Ovary (tissue), 7 donors: ENCODE measurements at regions not wholly inside any gene's neighbourhood (a gene's known extent, or its start where the extent isn't known, plus 50 kb on each side); places are given as distances from the start of the nearest gene placed in this dataset.

ENCODE experiments used
- DNase-seq, 5 donors: peaks; one replicate each; pipeline ENCODE4 v3.0.0-alpha.2; 2019 to 2020
- H3K27ac ChIP-seq, 2 donors: fragments of 200-600 bp; one replicate each; pipeline versions ENCODE4 v1.5.1 to v1.8.0; 2019 to 2022
- H3K27me3 ChIP-seq: fragments of 200-600 bp; one replicate; pipeline ENCODE4 v1.8.0; 2022
- H3K36me3 ChIP-seq: fragments of 200-600 bp; sonication (generic); one replicate; pipeline ENCODE4 v1.5.1; 2019
- H3K4me1 ChIP-seq: one replicate; pipeline ENCODE4 v1.8.1; 2013; ENCODE audit warnings: mild to moderate bottlenecking, moderate library complexity; ENCODE audit not compliant: insufficient read depth
- H3K4me3 ChIP-seq: fragments of 200-600 bp; sonication (generic); one replicate; pipeline ENCODE4 v1.5.1; 2017
- H3K9me3 ChIP-seq, 2 donors: fragments of 200-600 bp in 1 of 2; sonication (generic) in 1 of 2; one replicate each; pipeline versions ENCODE4 v1.5.1 to v1.8.1; 2013 to 2019; ENCODE audit warnings: mild to moderate bottlenecking in 1 of 2, moderate library complexity in 1 of 2
- EP300 ChIP-seq: sonication (generic); formaldehyde crosslinking; IDR thresholded peaks from one replicate; pipeline ENCODE4 v1.6.1; 2017; ENCODE audit warnings: antibody characterized with exemption
- POLR2A ChIP-seq: fragments of 450-650 bp; IDR thresholded peaks from one replicate; pipeline ENCODE4 v1.6.1; 2017; ENCODE audit warnings: antibody characterized with exemption, mild to moderate bottlenecking, moderate library complexity
- WGBS, 3 donors: extraction: QIAGEN DNeasy Blood & Tissue Kit in 1 of 3; methylation state at CpG; one replicate each; pipeline versions ENCODE4 v1.1.5 to v1.1.7; 2013 to 2017; 5-methylcytosine and 5-hydroxymethylcytosine counted together
- intact Hi-C, 4 donors: fragments of 100-400 bp; cut with DNase I; formaldehyde crosslinking; loops; one replicate each; pipeline versions ENCODE4 v1.11.0 to v1.15.1; 2022 to 2023
- TF ChIP-seq, protein P1 (sequence below), 3 donors: fragments of 450-650 bp in 2 of 3; fragments of 200-600 bp in 1 of 3; IDR thresholded peaks; one replicate each; pipeline versions ENCODE4 v1.5.1 to v1.8.0; 2016 to 2022; ENCODE audit warnings: antibody characterized with exemption in 3 of 3, mild to moderate bottlenecking in 1 of 3
- donor health status: DM: no; HTN: no; CAD: no; lungs with moderate emphysema.
- donor health status: DM: no; HTN: no; CAD: no.
- donor health status: Bipolar disorder and iron deficiency.
- donor health status: DM: no; HTN: no; CAD: no.
- donor health status: DM: yes; HTN: yes; CAD: no.

DNA sequence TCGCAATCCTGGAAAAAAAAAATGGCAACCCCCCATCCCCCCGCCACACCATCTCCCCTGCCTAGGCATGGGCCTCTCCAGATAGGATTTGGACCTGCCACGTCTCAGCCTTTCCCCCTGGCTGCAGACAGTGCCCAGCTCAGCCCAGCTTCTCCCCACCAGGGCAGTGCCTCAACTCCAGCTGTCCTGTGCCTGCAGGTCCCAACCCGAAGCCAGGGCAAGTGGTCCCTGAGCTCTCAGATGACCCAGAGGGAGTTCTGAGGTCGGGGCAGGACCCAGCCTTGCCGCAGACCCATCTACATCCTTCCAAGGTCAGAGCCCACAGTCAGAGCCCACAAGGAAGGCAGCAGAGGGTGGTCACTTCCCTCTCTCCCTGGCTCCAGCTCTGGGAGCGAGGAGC lies 86.7 kb upstream of the POU3F1 start:
- WGBS, 3 donors, result 58 to 71% (median 63%) methylated on average over 6 to 7 of the region's 7 CpGs
- Histone ChIP-seq H3K27ac (no peak overlapping the region), H3K36me3 (no peaks in the 10 kb centered on the region), H3K9me3 (no peaks in the 10 kb centered on the region), H3K4me1 (no peaks in the 10 kb centered on the region), H3K4me3 (no peak overlapping the region), H3K27me3 (no peaks in the 10 kb centered on the region)
- TF ChIP-seq EP300, result no peak
- TF ChIP-seq POLR2A, result no peak
- TF ChIP-seq, protein P1, sequence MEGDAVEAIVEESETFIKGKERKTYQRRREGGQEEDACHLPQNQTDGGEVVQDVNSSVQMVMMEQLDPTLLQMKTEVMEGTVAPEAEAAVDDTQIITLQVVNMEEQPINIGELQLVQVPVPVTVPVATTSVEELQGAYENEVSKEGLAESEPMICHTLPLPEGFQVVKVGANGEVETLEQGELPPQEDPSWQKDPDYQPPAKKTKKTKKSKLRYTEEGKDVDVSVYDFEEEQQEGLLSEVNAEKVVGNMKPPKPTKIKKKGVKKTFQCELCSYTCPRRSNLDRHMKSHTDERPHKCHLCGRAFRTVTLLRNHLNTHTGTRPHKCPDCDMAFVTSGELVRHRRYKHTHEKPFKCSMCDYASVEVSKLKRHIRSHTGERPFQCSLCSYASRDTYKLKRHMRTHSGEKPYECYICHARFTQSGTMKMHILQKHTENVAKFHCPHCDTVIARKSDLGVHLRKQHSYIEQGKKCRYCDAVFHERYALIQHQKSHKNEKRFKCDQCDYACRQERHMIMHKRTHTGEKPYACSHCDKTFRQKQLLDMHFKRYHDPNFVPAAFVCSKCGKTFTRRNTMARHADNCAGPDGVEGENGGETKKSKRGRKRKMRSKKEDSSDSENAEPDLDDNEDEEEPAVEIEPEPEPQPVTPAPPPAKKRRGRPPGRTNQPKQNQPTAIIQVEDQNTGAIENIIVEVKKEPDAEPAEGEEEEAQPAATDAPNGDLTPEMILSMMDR (IDR thresholded peaks at IDR 0.05), result no peak
- DNase-seq, result no peak
- intact Hi-C loops, result no loop called here

DNA sequence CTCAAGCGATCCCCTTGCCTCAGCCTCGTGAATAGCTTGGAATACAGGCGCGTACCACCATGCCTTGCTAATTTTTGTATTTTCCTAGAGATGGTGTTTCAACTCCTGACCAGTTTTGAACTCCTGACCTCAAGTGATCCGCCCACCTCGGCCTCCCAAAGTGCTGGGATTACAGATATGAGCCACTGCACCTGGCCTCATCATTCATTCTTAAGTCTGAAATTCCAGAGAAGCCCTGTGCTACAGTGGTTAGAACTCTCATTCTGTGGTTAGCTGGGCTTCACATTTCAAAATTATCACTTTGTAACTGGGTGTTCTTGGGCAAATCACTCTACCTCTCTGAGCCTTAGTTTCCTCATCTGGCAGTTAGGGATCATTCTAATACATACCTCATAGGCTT lies 86.1 kb upstream of the POU3F1 start:
- Histone ChIP-seq H3K36me3 (no peaks in the 10 kb centered on the region), H3K27ac (no peak overlapping the region), H3K9me3 (no peaks in the 10 kb centered on the region), H3K4me1 (no peaks in the 10 kb centered on the region), H3K4me3 (no peak overlapping the region), H3K27me3 (no peaks in the 10 kb centered on the region)
- 88 to 93% (median 90%) methylated on average over 6 of the region's 6 CpGs for WGBS, 3 donors
- TF ChIP-seq, protein P1 (IDR thresholded peaks at IDR 0.05), result no peak
- no peak for TF ChIP-seq EP300
- TF ChIP-seq POLR2A, result no peak
- intact Hi-C loops, result no loop called here
- no peak for DNase-seq

DNA sequence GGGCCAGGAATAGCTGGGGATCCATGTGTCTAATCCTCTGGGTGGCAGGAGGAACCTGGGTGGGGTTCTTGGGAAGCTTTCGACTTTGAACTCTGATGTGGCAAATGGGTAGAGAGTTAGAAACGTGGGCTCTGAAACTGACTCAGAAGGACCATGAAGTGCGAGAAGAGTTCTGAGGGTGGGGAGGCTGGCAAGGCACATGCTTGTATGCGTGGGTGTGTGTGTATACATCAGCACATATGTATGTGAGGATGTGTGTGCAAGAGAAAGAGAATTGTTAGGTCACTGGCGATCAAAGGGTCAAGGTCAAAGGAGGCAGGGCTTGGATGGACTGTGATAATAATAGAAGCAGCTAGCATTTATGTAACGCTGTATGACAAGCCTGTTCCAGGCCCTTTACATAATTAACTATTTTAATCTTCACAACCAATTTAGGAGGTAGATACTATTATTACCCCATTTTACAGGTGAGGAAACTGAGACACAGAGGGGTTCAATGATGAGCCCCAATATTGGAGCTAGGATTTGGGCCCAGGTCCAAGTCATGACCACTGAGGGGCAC lies 84.5 kb upstream of the POU3F1 start:
- no peak for TF ChIP-seq EP300
- TF ChIP-seq, protein P1 (IDR thresholded peaks at IDR 0.05), result no peak
- Histone ChIP-seq H3K9me3 (no peaks in the 10 kb centered on the region), H3K4me3 (no peak overlapping the region), H3K27me3 (no peaks in the 10 kb centered on the region), H3K27ac (no peak overlapping the region), H3K4me1 (no peaks in the 10 kb centered on the region), H3K36me3 (no peaks in the 10 kb centered on the region)
- intact Hi-C loops, result no loop called here
- 64 to 73% (median 68%) methylated on average over 6 of the region's 6 CpGs for WGBS, 3 donors
- DNase-seq, result no peak

DNA sequence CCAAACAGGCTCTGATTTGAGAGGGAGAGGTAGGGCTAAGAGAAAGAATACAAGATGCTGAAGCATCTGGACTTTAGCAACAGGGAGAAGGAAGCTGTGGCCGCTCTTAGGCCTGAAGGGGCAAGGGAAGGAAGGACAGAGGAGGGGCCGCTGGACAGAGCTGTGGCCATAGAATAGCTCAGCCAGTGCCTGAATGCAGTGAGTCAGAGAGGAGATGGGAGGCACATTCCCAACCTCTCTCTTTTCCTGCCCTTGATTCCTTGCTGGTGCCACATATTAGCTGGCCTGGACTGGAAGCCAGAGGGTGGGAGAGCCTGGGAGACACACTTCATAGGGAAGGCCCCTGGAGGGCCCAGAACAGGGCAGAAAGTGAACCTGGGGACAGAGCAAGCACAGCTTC lies 83.4 kb upstream of the POU3F1 start:
- Histone ChIP-seq H3K27me3 (no peaks in the 10 kb centered on the region), H3K4me3 (no peak overlapping the region), H3K36me3 (no peaks in the 10 kb centered on the region), H3K27ac (no peak overlapping the region), H3K4me1 (no peaks in the 10 kb centered on the region), H3K9me3 (no peaks in the 10 kb centered on the region)
- intact Hi-C loops, result no loop called here
- WGBS, 3 donors, result 87 to 96% (median 95%) methylated on average over 2 of the region's 2 CpGs
- TF ChIP-seq EP300 (no peak), POLR2A (no peak)
- TF ChIP-seq, protein P1 (IDR thresholded peaks at IDR 0.05), result no peak
- no peak for DNase-seq
